AG09309 (cell line): ENCODE measurements at regions not wholly inside any gene's neighbourhood (a gene's known extent, or its start where the extent isn't known, plus 50 kb on each side); places are given as distances from the start of the nearest gene placed in this dataset.

Experiments used
- DNase-seq: peaks from one replicate; pipeline ENCODE4 v3.0.0-alpha.2; 2010; ENCODE audit warnings: low read depth
- H3K4me3 ChIP-seq: 2 replicates; pipeline ENCODE4 v1.5.1; 2011; ENCODE audit warnings: mild to moderate bottlenecking, low read depth, low read length, moderate library complexity; ENCODE audit not compliant: control insufficient read depth
- CTCF ChIP-seq: IDR thresholded peaks from 2 replicates; pipeline ENCODE4 v1.5.1; 2011; ENCODE audit warnings: mild to moderate bottlenecking, low read depth, low read length, inconsistent platforms; ENCODE audit not compliant: insufficient read depth, control insufficient read depth; ENCODE audit errors: missing control alignments

- TF ChIP-seq CTCF: no peak
- H3K4me3 ChIP-seq: no peak overlapping the region
- DNase-seq: no peak
These were observed 713.3 kb upstream of the RGMB start for GRCh38 chr5:98060148-98060547.

GRCh38 chr5:98064118-98064685 lies 709.3 kb upstream of the RGMB start:
- H3K4me3 ChIP-seq: no peak overlapping the region
- TF ChIP-seq CTCF: no peak
- DNase-seq: no peak

- no peak overlapping the region for H3K4me3 ChIP-seq
- TF ChIP-seq CTCF: no peak
These were observed 708.1 kb upstream of the RGMB start for GRCh38 chr5:98065261-98065909.

GRCh38 chr5:98066910-98067309 lies 706.6 kb upstream of the RGMB start:
- no peak for TF ChIP-seq CTCF
- DNase-seq: no peak
- H3K4me3 ChIP-seq: no peak overlapping the region

More at GRCh38 chr5:98065261-98065909, 708.1 kb upstream of the RGMB start:
- no peak for DNase-seq

GRCh38 chr5:98069876-98070512 lies 703.5 kb upstream of the RGMB start:
- DNase-seq: no peak
- H3K4me3 ChIP-seq: no peak overlapping the region
- no peak for TF ChIP-seq CTCF

- TF ChIP-seq CTCF: no peak
- H3K4me3 ChIP-seq: no peak overlapping the region
- no peak for DNase-seq
These were observed 700.5 kb upstream of the RGMB start for GRCh38 chr5:98072921-98073320.
